HG03097 (cell line): ENCODE measurements at regions not wholly inside any gene's neighbourhood (a gene's known extent, or its start where the extent isn't known, plus 50 kb on each side); places are given as distances from the start of the nearest gene placed in this dataset.
"Not testable (repeated sequence)": the region's sequence is repeated elsewhere in the genome, so short reads cannot be mapped to it uniquely, and the experiment has no call there.

ENCODE experiments used
- ATAC-seq: cut with Tn5 transposase; IDR thresholded peaks from one replicate; pipeline ENCODE4 v1.9.1; 2021; ENCODE audit not compliant: unreplicated experiment, low FRiP score

- ATAC-seq, result not testable (repeated sequence)
These were observed 271.1 kb downstream of the VRK1 start for GRCh38 chr14:97068293-97068692.

GRCh38 chr14:97070259-97070658, 273.1 kb downstream of the VRK1 start:
- no peak for ATAC-seq

- ATAC-seq, result no peak
These were observed 274.0 kb downstream of the VRK1 start for GRCh38 chr14:97071177-97071576.

- ATAC-seq, result no peak
These were observed 276.4 kb downstream of the VRK1 start for GRCh38 chr14:97073622-97074021.

GRCh38 chr14:97074456-97074855, 277.3 kb downstream of the VRK1 start:
- ATAC-seq, result no peak

GRCh38 chr14:97074856-97075255, 277.7 kb downstream of the VRK1 start:
- peak; percentile 52 for ATAC-seq

- ATAC-seq, result peak; percentile 74
These were observed 280.1 kb downstream of the VRK1 start for GRCh38 chr14:97077253-97077653.

- ATAC-seq, result no peak
These were observed 280.5 kb downstream of the VRK1 start for GRCh38 chr14:97077687-97078086.

GRCh38 chr14:97080991-97081390, 283.8 kb downstream of the VRK1 start:
- ATAC-seq, result no peak

- no peak for ATAC-seq
These were observed 298.1 kb downstream of the VRK1 start for GRCh38 chr14:97095269-97095668.

GRCh38 chr14:97097296-97097695, 300.1 kb downstream of the VRK1 start:
- ATAC-seq, result no peak

- no peak for ATAC-seq
These were observed 303.1 kb downstream of the VRK1 start for GRCh38 chr14:97100306-97100705.

GRCh38 chr14:97101561-97101960, 304.4 kb downstream of the VRK1 start:
- no peak for ATAC-seq

GRCh38 chr14:97104029-97104428, 306.8 kb downstream of the VRK1 start:
- ATAC-seq, result no peak

GRCh38 chr14:97106166-97106565, 309.0 kb downstream of the VRK1 start:
- ATAC-seq, result no peak

- ATAC-seq, result no peak
These were observed 309.4 kb downstream of the VRK1 start for GRCh38 chr14:97106609-97107008.

- ATAC-seq, result no peak
These were observed 309.9 kb downstream of the VRK1 start for GRCh38 chr14:97107080-97107479.

- ATAC-seq, result no peak
These were observed 310.6 kb downstream of the VRK1 start for GRCh38 chr14:97107760-97108159.

- ATAC-seq, result no peak
These were observed 312.1 kb downstream of the VRK1 start for GRCh38 chr14:97109234-97109633.

GRCh38 chr14:97113339-97113738, 316.2 kb downstream of the VRK1 start:
- no peak for ATAC-seq

- no peak for ATAC-seq
These were observed 319.4 kb downstream of the VRK1 start for GRCh38 chr14:97116546-97116945.

- ATAC-seq, result no peak
These were observed 320.5 kb downstream of the VRK1 start for GRCh38 chr14:97117693-97118092.

GRCh38 chr14:97120204-97120603, 323.0 kb downstream of the VRK1 start:
- peak; percentile 17 for ATAC-seq
